AG04449 (cell line): ENCODE measurements at regions not wholly inside any gene's neighbourhood (a gene's known extent, or its start where the extent isn't known, plus 50 kb on each side); places are given as distances from the start of the nearest gene placed in this dataset.

Source experiments
- CTCF ChIA-PET: fragments of 350-600 bp; formaldehyde crosslinking; extraction: SDS; loops from one replicate; lab custom pipeline; 2021; ENCODE audit warnings: antibody characterized with exemption; lab: Yijun Ruan, JAX
- POLR2A ChIA-PET: fragments of 400-600, 350-600 bp; formaldehyde crosslinking; extraction: SDS; loops from one replicate; lab custom pipeline; 2020; ENCODE audit warnings: antibody characterized with exemption, inconsistent platforms; lab: Yijun Ruan, JAX
- DNase-seq: peaks from one replicate; pipeline ENCODE4 v3.0.0-alpha.2; 2010; ENCODE audit warnings: low read depth, low spot score
- H3K4me3 ChIP-seq: 2 replicates; pipeline ENCODE4 v1.5.1; 2011; ENCODE audit warnings: low read depth, mild to moderate bottlenecking, control low read depth, low read length
- TF ChIP-seq, protein P1 (sequence below): IDR thresholded peaks from one replicate; pipeline ENCODE4 v1.5.1; 2011; ENCODE audit warnings: mild to moderate bottlenecking, moderate library complexity, low read length, control low read depth, inconsistent platforms; ENCODE audit not compliant: insufficient read depth; ENCODE audit errors: missing control alignments

DNA sequence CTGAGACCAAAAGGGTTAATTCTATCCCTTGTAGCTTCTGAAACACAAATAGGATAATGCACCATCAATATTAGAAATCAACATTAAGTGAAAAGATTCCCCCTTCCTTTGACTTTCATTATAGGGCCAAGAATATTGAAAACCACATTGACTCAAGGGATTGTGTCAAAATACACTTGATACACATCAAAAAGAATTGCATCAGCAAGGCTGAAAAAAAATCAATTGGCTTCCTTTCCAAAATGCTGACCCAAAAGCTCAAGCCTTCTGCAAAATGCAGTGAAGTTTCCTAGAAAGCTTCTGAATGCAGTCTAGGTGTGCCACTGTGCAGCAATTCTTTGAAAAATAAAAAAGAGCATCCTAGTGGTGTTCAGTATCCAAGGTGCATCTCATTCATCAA, 674.4 kb downstream of the TOX3 start:
- no peak overlapping the region for H3K4me3 ChIP-seq
- ChIA-PET POLR2A (no interaction called here), CTCF (interaction anchor here (1.1 kb wide), 1 partner anchor 17 kb away, joined by 3 read pairs; no protein-coding TSS in a partner anchor)

GRCh38 chr16:51870296-51870854, 676.6 kb downstream of the TOX3 start:
- ChIA-PET POLR2A (no interaction called here), CTCF (no interaction called here)
- no peak for DNase-seq
- TF ChIP-seq, protein P1, sequence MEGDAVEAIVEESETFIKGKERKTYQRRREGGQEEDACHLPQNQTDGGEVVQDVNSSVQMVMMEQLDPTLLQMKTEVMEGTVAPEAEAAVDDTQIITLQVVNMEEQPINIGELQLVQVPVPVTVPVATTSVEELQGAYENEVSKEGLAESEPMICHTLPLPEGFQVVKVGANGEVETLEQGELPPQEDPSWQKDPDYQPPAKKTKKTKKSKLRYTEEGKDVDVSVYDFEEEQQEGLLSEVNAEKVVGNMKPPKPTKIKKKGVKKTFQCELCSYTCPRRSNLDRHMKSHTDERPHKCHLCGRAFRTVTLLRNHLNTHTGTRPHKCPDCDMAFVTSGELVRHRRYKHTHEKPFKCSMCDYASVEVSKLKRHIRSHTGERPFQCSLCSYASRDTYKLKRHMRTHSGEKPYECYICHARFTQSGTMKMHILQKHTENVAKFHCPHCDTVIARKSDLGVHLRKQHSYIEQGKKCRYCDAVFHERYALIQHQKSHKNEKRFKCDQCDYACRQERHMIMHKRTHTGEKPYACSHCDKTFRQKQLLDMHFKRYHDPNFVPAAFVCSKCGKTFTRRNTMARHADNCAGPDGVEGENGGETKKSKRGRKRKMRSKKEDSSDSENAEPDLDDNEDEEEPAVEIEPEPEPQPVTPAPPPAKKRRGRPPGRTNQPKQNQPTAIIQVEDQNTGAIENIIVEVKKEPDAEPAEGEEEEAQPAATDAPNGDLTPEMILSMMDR = no peak
- H3K4me3 ChIP-seq = no peak overlapping the region

More for the DNA sequence above, 674.4 kb downstream of the TOX3 start:
- TF ChIP-seq, protein P1 = no peak
- DNase-seq = no peak

GRCh38 chr16:51869176-51869575, 677.8 kb downstream of the TOX3 start:
- TF ChIP-seq, protein P1 = no peak
- POLR2A ChIA-PET = no interaction called here
- CTCF ChIA-PET = no interaction called here
- DNase-seq = no peak
- H3K4me3 ChIP-seq = no peak overlapping the region

DNA sequence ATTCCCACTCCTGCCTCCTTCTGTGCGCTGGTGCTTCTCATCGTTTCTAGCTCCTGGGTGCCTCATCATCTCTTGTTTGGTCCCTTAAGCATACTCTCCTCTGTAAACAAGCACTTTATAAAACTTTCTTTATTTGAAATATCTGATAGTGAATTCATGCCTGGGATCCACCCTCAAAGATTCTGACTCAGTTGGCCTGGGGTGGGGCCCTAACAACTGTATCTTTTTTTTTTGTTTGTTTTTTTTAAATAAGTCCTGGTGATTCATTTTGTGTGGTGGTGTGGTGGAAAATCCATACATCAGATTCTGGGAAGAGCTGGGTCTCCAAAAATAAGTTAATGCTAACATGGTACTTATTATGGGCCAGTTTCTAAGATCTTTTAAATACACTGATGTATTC, 678.3 kb downstream of the TOX3 start:
- ChIA-PET POLR2A (no interaction called here), CTCF (no interaction called here)
- TF ChIP-seq, protein P1 = no peak
- no peak for DNase-seq
- no peak overlapping the region for H3K4me3 ChIP-seq

DNA sequence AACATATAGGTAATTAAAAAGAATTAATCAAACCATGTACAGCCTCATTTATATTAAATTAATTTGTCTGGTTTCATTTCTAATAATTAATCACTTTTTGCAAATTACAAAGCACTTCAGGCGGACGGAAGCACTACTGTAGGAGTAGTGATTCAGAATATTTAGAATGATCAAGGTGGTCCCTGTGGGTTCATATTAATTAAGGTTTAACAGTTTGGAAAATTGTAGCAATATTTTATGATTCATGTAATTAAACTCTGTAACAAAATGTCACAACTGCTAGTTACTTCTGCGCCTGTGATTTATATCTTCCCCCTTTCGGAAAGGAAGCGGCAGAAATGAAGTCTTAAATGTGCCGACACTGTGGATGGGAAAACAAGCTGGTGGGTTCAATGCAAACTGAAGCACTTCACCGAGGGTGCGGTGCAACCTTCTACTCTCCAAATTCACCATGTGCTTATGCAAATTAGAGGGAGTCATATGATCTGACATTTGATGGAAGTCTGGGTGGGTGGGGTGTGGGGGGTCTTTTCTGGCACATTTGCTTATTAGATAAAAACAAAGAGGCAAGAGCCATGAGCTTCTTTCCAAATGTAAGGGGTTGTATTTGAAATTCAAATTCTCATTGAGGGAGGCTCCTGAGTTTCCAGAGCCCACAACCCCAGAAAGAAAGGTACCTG, 679.4 kb downstream of the TOX3 start:
- POLR2A ChIA-PET = no interaction called here
- TF ChIP-seq, protein P1 = no peak

DNA sequence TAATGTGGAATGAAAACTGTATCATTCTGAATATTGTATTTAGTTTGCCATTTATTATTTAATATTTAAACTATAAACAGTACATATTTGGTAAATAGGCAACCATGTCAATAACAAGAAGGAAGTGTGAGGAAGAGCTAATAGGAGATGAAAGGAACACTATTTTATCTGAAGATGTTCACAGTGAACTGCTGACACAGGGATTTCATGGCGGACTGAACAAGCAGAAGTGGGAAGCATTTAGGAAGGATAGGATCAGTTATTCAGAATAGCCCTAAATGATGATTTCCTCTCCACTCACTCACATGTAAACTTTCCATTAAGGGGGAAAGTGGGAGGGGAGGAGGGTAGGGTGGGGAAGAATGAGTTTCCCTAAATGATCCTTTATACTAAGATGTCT, 682.4 kb downstream of the TOX3 start:
- ChIA-PET CTCF (interaction anchor here (2.4 kb wide), 1 partner anchor 46 kb away, joined by 8 read pairs; no protein-coding TSS in a partner anchor), POLR2A (no interaction called here)
- no peak overlapping the region for H3K4me3 ChIP-seq
- TF ChIP-seq, protein P1 = no peak
- DNase-seq = no peak

More for the DNA sequence above, 679.4 kb downstream of the TOX3 start:
- no peak for DNase-seq
- CTCF ChIA-PET = no interaction called here
- H3K4me3 ChIP-seq = no peak overlapping the region
